Astrocyte (in vitro differentiated cells and primary cell): ENCODE measurements at regions not wholly inside any gene's neighbourhood (a gene's known extent, or its start where the extent isn't known, plus 50 kb on each side); places are given as distances from the start of the nearest gene placed in this dataset.

Experiments
- EZH2 ChIP-seq: IDR thresholded peaks from 2 replicates; pipeline ENCODE4 v1.6.1; 2012; ENCODE audit warnings: mild to moderate bottlenecking, low read length, inconsistent platforms; ENCODE audit not compliant: insufficient read depth
- TF ChIP-seq, protein P1 (sequence below): IDR thresholded peaks from 2 replicates; pipeline ENCODE4 v1.5.1; 2011; ENCODE audit warnings: low read depth, mild to moderate bottlenecking, inconsistent platforms, low read length, moderate library complexity; ENCODE audit not compliant: insufficient read depth

DNA sequence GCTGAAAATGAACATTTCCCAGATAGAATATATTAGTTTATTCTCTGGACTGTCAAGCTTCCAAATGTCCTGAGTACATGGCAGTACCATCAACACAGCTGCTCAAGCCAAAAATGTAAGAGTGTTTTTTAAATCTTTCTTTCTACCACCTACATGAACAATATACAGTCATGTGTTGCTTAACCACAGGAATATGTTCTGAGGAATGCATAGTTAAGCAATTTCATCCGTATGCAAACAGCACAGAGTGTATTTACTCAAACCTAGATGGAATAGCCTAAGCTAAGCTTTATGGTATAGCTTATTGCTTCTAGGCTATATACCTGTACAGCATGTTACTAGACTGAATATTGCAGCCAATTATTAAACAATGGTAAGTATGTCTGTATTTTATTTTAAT lies 561.9 kb upstream of the ADGRL4 start:
- no peak for TF ChIP-seq EZH2
- TF ChIP-seq, protein P1, sequence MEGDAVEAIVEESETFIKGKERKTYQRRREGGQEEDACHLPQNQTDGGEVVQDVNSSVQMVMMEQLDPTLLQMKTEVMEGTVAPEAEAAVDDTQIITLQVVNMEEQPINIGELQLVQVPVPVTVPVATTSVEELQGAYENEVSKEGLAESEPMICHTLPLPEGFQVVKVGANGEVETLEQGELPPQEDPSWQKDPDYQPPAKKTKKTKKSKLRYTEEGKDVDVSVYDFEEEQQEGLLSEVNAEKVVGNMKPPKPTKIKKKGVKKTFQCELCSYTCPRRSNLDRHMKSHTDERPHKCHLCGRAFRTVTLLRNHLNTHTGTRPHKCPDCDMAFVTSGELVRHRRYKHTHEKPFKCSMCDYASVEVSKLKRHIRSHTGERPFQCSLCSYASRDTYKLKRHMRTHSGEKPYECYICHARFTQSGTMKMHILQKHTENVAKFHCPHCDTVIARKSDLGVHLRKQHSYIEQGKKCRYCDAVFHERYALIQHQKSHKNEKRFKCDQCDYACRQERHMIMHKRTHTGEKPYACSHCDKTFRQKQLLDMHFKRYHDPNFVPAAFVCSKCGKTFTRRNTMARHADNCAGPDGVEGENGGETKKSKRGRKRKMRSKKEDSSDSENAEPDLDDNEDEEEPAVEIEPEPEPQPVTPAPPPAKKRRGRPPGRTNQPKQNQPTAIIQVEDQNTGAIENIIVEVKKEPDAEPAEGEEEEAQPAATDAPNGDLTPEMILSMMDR: no peak
